ENCODE measurements at regions not wholly inside any gene's neighbourhood (a gene's known extent, or its start where the extent isn't known, plus 50 kb on each side); places are given as distances from the start of the nearest gene placed in this dataset.

- H3K4me3 ChIP-seq (ENCODE audit: low read depth, low read length), result no peak overlapping the region
- no peak for DNase-seq (ENCODE audit: low read depth)
- TF ChIP-seq CTCF (IDR thresholded peaks at IDR 0.05; ENCODE audit: low read depth, low read length, missing control alignments), result no peak
These were observed 1024.9 kb downstream of the BCL11A start for GRCh38 chr2:59528525-59528924.

- H3K4me3 ChIP-seq (ENCODE audit: low read depth, low read length), result no peak overlapping the region
- DNase-seq (ENCODE audit: low read depth), result no peak
- no peak for TF ChIP-seq CTCF (IDR thresholded peaks at IDR 0.05; ENCODE audit: low read depth, low read length, missing control alignments)
These were observed 1050.5 kb downstream of the BCL11A start for GRCh38 chr2:59502981-59503380.

GRCh38 chr2:59490994-59491393 lies 1062.5 kb downstream of the BCL11A start:
- no peak for DNase-seq (ENCODE audit: low read depth)
- no peak for TF ChIP-seq CTCF (IDR thresholded peaks at IDR 0.05; ENCODE audit: low read depth, low read length, missing control alignments)
- H3K4me3 ChIP-seq (ENCODE audit: low read depth, low read length), result no peak overlapping the region

GRCh38 chr2:59490192-59490591 lies 1063.3 kb downstream of the BCL11A start:
- no peak for TF ChIP-seq CTCF (IDR thresholded peaks at IDR 0.05; ENCODE audit: low read depth, low read length, missing control alignments)
- DNase-seq (ENCODE audit: low read depth), result no peak
- no peak overlapping the region for H3K4me3 ChIP-seq (ENCODE audit: low read depth, low read length)

GRCh38 chr2:59484673-59485072 lies 1068.8 kb downstream of the BCL11A start:
- TF ChIP-seq CTCF (IDR thresholded peaks at IDR 0.05; ENCODE audit: low read depth, low read length, missing control alignments), result no peak
- no peak overlapping the region for H3K4me3 ChIP-seq (ENCODE audit: low read depth, low read length)
- DNase-seq (ENCODE audit: low read depth), result no peak

- no peak for DNase-seq (ENCODE audit: low read depth)
- no peak for TF ChIP-seq CTCF (IDR thresholded peaks at IDR 0.05; ENCODE audit: low read depth, low read length, missing control alignments)
- no peak overlapping the region for H3K4me3 ChIP-seq (ENCODE audit: low read depth, low read length)
These were observed 1090.0 kb downstream of the BCL11A start for GRCh38 chr2:59463426-59463825.

GRCh38 chr2:59462422-59463197 lies 1090.8 kb downstream of the BCL11A start:
- no peak for TF ChIP-seq CTCF (IDR thresholded peaks at IDR 0.05; ENCODE audit: low read depth, low read length, missing control alignments)
- no peak overlapping the region for H3K4me3 ChIP-seq (ENCODE audit: low read depth, low read length)
- DNase-seq (ENCODE audit: low read depth), result no peak
